HG02885 (cell line): ENCODE measurements at regions not wholly inside any gene's neighbourhood (a gene's known extent, or its start where the extent isn't known, plus 50 kb on each side); places are given as distances from the start of the nearest gene placed in this dataset.

Experiments used
- ATAC-seq: cut with Tn5 transposase; IDR thresholded peaks from one replicate; pipeline ENCODE4 v1.9.1; 2021; ENCODE audit warnings: mild to moderate bottlenecking; ENCODE audit not compliant: unreplicated experiment, poor library complexity

DNA sequence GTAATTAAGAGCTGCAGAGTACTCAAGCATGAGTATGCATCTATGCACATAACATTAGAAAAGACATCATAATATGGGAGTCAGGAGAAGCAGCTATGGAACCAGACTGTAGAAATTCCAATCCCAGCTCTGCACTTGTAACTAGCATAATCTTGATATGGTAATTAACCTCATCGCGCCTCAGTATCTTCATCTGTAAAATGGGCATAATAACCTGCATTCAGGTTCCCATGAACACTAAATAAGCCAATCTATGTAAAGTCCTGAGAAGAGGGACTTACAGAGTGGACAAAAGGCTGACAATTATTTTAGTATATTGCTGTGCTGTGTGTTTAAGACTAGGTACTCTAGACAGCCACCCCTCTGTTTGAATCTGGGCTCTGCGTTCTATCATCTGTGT, 318.9 kb upstream of the USP25 start:
- no peak for ATAC-seq

DNA sequence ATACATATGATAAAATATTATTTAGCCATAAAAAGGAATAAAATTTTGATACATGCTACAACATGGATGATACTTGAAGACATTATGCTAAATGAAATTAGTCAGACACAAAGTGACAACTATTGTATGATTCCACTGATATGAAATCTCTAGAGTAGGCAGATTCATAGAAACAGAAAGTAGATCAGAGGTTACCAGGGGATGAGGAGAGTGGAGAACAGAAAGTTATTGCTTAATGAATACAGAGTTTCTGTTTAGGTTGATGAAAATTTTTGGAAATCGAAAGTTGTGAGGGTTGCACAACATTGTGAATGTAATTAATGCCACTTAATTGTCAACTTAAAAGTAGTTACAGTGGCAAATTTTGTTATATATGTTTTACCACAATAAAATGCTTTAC, 315.7 kb upstream of the USP25 start:
- peak; percentile 66 for ATAC-seq

DNA sequence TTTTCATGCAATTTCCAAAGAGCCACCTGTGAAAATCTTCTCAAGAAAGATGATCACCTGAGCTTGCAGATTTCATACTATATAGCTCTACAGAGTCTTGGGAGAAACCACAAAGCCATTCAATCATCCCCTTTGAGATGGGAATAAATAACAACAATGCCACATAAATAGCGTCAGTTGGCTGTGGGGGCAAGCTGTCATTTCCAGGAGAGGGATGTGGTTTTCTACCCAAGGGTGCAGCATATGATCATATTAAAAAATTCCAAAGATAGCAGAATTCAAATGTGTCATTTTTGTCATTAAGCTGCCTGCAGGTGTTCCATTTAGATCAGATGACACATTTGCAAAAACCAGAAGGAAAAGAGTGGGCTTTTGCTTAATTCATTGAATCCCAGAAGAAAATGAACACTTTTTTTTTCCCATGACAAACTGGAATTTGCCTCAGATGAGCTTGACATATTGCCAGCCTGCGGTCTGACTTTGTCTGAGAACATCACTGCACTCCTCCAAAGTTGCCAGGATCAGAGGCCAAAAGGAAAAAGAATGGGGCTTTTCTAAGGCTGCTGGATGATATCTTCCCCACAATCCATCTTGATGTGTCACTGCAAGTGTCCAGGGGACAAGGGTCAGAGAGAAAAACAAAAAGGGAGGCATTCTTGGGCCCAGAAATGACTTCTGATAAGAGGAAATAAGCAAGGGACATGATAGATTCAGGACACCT, 314.1 kb upstream of the USP25 start:
- ATAC-seq, result no peak

DNA sequence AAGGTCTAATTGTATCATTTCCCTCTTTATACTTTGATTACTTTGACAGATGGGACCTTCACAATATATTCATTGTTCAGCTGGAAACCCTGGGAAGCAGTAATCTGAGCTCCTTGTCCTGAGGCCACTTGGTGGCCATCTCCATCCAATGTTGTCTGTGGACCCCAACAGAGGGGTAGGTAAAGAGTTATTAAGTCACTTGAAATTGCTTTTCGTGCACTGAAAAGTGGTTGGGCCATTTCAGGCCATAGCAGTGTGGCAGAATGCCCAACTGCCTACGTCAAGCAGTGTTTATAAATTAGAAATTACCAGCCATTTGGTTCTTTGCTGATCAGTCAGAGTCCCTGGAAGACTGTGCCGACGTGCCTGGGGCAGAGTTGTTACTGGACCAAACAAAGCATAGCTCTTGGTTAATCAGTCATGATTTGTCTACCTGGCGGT, 308.3 kb upstream of the USP25 start:
- ATAC-seq, result no peak

DNA sequence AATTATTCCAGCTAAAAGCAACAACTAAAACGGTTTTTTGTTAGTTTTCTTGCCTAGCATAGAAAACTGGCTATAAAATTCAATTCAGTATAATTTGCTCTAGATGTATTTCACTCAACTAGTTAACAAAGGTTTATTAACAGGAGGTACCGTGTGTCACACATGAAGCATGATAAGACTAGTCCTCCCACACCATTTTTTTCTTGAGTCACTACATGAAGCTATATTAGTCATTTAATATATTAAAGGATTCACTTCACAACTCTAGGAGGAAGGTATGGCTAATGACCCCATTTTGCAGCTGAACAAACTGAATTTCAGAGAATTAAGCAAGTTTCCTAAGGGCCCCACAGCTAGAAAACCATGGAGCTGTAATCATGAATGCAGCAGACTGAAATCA, 307.8 kb upstream of the USP25 start:
- ATAC-seq, result no peak

DNA sequence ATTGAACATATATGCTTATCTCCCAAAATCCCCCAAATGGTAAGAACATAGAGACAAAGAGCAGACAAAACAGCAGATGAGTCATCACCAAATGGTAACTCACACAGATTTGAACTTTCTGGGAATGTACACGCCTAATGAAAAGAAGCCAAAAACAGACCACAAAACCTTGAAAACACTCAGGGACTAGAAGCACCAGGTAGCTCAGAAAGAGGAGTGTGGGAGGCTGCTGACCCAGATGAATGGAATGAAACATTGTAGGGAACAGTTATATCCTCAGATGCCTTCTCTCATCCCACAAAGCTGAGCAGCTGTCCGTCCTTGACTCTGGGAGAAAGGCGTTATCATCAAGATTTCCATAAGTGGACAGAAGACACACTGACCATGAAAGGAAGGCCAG, 307.0 kb upstream of the USP25 start:
- ATAC-seq, result no peak

DNA sequence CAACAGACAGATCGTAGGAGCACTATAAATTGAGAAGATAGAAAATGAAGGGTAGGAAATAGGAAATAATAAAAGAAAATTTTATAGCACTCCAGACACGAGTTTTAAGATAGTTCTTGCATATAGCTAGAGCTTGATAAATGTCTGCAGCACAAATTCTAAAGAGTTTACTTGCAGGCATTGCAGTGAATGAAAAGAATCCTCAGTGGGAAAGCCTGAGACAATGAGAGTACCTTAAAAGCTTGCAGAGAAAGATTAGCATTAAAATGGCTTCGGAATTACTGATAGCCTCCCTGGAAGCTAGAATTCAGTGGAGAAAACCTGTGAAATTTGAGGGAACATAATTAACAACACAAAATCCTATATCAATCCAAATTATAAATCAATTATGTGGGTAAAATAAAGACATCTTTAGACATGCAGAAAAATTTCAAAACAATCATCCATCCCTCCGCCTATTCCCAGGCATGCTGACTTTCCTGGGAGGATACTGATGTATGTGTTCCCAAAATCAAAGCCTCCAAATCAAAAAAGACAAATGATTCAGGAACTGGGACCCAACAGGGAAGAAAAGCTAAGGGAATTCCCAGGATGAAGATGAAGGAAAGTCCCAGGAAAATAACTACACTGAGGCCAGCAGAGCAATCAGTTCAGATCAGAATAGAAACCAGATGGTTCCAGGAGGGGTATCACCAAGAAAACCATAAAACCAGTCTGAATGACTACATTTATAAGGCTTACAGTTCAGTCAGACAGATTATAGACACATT, 305.9 kb upstream of the USP25 start:
- no peak for ATAC-seq

DNA sequence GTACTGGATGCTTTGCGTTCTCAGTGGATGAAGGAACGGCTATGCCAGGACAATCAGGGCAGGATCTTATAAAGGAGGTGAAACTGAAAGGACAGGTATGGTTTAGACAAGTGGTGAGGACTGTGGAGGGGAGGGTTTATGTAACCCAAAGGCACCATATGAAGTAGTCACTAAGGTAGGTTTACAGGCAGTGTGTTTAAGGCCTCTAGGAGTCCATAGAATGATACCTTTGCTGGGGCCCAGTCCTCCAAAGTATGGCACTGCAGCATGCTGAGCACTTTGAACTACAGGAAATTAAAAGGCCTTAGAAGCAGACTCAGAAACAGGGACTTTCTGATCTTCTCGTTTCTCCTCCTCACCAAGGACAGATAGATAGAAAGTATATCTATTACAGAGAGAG, 304.7 kb upstream of the USP25 start:
- ATAC-seq, result no peak

DNA sequence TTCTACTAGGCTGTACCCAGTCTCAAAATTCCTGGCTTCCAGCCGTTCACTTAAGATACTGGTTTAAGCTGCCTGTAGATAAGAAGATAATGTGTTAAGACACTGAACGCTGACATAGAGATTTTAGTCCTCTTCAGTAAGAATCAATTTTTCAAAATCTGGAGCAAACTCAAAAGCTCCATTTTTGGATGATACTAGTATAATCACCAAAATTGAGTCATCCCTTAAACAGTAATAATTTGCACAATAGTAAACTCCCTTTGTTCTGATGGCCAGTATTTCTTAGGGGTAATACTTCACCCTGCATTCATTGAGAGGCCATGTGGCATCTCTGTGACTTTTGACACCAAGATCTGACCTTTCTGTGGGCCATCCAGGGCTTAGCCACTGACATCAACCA, 299.8 kb upstream of the USP25 start:
- no peak for ATAC-seq

DNA sequence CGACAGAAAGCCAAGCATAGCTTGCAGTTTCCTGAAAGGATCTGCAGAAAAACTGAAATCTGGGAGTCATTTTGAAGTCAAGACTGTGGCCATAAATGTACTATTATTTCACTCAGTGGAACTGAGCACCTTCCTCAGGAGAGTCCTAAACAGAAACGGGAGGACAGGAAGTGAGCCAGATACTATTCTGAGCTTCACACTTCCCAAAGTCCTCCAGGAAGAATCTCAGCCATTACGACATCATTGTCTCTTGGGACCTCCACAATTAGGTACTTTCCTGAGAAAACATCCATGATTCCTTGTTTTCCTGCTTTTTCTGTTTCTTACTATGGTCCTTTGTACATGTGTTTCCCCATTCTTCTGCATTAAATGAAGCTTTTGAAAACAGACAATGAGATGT, 299.2 kb upstream of the USP25 start:
- ATAC-seq, result no peak

DNA sequence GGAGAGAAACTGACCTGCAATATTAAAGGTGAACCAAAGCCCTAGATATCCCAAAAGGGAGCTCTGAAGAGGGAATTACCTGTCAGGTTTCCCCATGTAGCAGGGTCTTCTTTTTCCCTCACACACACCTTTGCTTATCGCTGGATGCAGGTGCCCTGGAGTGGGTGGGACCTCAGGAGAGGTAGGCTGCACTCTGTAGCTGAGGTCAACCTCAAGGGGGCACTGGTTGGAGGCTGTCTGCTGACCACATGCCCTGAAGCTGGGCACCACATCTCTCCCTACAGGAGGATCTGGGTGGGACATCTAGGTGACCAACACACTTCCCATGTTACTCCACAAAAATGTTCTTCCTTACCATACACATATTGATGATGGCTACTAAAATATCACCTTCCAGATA, 298.7 kb upstream of the USP25 start:
- no peak for ATAC-seq

DNA sequence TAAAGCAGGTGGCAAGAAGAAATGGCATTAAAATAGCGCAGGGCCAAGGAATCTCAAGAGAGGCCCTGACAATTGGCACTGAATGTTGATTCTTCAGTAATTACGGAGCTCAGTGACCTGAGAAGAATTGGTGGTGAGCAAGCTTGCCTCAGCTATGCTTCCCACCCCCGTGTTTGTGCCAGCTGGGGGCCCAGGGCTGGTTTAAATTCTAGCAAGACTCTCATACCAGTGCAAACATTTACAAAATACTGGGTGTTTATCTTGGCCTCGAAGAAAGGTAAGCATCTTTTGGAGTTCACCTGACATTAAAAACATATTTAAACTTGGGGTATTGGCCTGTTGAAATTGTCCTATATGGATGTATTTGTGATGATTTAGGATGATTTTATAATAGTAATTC, 296.7 kb upstream of the USP25 start:
- ATAC-seq, result no peak

DNA sequence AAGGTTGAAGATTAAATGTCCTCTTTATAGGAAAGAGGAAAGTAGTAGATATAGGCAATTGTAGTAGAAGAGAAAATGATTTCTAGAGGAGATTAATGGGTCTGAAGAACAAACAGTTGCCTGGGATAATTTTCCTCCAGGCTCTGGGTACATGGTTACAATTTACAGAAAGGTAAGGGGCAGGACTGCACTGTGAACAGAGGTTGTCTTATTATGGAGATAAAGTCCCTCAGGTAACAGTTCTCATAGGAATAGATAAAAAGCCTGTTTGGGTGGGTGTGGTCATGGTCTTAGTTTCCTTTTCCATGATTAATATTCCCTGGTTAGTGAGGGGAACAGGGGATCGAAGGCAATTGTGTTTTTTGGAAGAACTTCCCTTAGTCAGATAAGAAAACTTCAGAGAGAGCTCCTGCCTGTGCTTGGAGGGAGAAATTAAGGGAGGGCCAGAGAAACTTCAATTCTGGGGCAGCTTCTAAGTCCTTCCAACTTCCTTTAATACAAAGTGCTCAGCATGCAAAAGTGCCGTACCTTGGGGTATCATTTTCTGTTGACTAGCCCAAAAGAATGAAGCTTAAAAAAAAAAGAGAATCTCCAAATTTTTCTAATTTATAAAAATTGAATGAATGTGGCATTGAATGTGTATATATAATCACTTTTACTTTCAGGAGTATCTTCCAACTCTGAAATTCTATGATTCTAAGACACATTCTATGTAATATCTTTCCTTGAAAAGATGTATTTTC, 295.4 kb upstream of the USP25 start:
- no peak for ATAC-seq

DNA sequence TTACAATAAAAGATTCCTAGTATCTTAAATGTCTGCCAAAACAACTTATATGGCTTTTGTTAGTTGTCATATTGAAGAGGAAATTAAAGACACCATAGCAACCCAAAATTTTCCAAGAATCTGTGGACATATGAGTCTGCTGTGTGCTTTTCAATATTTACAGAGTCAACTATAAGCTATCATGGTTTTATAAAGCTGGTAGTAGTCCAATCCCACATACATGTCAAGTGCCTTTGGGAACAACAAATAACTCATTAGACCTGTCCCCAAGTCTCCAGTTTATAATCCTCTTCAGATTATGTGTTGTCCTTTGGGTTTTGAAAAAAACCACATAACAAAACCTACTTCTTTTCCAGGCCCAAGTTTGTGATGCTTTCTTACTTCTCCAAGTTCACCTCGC, 293.8 kb upstream of the USP25 start:
- no peak for ATAC-seq

DNA sequence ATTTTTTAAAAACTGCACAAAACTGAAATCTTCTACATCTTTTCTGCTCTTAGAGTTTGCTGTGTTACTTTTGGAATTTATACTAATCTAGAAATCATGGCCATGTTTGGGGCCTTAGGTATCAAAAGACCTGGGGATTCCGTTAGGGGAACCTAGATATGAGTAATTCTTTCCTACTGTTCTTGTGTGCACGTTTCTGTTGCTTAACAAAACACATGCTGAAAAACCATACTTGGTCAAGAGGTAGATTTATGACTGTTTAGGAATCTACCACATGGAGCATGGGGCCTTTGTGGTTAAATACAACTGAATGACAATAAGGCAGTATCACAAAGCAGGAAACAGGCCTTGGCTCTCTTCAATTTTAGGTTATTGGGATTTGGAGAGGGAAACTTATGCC, 291.9 kb upstream of the USP25 start:
- peak; percentile 94 for ATAC-seq

DNA sequence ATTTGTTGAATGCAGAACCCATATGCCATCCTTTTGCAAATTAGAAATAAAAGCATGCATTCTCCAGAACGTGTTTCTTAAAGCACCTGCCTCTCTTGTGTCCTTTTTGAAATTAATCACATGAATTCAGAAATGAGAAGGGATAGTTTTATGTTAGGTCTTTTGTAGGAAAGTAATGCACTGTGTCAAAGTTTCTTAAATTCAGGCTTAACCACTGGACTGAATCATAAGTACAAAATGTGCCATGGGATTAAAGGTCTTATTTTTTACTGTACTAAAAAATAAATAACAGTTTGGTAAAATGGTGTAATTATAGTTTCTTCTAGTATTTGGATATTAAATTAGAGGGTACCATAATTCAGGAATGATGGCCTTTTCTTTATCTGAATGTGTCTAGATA, 290.1 kb upstream of the USP25 start:
- no peak for ATAC-seq

DNA sequence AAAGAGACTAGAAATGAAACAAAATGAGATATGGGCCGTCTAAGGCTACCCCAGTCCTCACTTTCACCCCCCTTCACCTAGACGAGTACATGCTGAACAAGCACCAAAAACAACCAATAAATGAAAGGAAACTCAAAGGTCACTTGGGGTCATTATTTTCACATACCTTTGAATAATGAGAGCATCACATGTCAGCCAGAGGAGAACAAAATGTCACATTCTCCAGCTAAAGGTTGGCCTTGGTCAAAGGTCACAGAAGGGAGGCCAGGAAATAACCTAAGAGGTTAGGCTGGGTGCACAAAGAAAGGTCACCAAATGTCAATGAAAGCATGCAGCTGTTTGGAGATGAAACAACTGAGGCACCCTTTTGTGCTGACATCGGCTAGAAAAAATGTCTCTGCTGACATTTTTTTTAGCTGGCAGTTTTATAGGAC, 288.7 kb upstream of the USP25 start:
- no peak for ATAC-seq

DNA sequence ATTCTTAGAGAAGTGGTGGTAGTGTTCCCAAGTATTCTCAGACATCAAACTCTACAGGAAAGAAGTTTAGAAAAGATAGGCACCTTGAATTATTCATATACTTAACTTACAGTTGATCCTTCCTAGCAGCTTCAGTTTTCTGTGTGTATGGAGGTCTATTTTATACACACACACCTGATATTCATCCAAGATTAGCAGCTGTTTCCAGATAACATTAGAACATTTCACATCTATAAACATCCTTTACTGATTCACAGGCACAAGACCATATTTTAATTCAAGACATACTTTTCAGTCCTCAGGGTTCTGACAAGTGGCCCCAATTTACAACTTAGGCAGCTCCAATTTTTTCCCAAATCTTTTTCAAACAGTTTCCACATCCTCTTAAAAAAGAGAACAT, 287.8 kb upstream of the USP25 start:
- no peak for ATAC-seq

DNA sequence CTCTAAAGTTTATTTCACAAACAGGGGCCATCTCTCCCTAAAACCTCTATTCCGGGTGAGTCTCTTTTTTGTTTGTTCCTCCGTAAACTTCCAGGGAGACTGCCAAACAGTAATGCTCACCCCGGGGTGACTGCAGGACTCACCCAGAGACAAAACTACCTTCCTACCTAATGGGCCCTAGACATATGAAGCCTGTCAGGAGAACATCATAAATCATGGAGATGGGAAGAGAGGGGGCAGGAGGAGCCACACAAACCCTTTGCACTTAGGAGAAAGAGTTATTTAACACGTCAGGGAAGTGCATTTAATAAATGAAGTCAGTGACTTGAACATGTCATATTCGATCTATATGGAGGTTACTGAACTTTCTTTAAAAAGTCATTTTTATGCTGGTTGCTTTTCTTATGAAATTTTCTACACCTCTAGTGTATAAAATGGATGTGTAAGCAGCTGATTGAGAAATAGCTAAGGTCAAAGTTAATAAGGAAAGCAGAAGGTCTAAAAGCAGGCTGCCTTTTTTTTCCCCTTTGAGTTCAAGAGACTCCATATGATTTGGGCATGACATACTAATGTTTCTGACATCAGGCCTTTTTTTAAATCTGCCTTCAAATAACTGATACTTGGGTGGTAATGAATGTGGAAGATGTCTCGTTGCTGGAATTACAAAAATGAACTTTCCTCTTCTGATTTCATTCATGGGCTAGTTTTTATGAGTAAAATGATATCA, 286.9 kb upstream of the USP25 start:
- ATAC-seq, result no peak

DNA sequence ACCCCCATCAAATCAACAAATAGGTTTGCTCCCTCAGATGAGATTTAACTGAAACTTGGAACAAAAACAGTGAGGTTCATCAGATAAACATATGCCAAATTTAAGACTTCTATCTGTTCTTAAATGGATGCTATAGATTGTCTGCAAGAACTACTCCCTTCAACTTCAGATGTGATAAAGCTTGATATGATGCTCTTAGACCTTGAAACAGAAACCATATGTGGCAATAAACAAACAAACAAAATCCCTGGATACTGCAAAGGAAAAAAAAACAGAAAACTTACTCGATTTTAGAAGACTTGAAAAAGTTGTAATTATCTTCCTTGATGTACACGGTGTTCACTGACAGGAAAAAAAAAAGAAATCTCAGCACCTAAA, 286.1 kb upstream of the USP25 start:
- no peak for ATAC-seq
